Right cardiac atrium (tissue), 5 donors: ENCODE measurements at regions not wholly inside any gene's neighbourhood (a gene's known extent, or its start where the extent isn't known, plus 50 kb on each side); places are given as distances from the start of the nearest gene placed in this dataset.

ENCODE experiments used
- ATAC-seq, 2 donors: fragments of 200-7000 bp; cut with Tn5 transposase; one replicate each; pipeline versions ENCODE4 v1.8.0 to v1.9.1; 2020; ENCODE audit warnings: moderate library complexity in 2 of 2, mild to moderate bottlenecking in 1 of 2
- DNase-seq, 3 donors: peaks; one replicate each; pipeline ENCODE4 v3.0.0-alpha.2; 2020
- H3K27ac ChIP-seq: one replicate; pipeline ENCODE4 v1.5.1; 2013; ENCODE audit warnings: mild to moderate bottlenecking, low read length, control low read depth, moderate library complexity
- H3K27me3 ChIP-seq: one replicate; pipeline ENCODE4 v1.6.1; 2013; ENCODE audit not compliant: control insufficient read depth, insufficient read depth
- H3K4me1 ChIP-seq: one replicate; pipeline ENCODE4 v1.6.1; 2013; ENCODE audit warnings: low read length; ENCODE audit not compliant: control insufficient read depth, insufficient read depth
- H3K4me3 ChIP-seq: one replicate; pipeline ENCODE4 v1.5.1; 2013; ENCODE audit warnings: low read length, control low read depth
- H3K9me3 ChIP-seq: one replicate; pipeline ENCODE4 v1.6.1; 2013; ENCODE audit warnings: low read length; ENCODE audit not compliant: control insufficient read depth
- WGBS: extraction: QIAGEN DNeasy Blood & Tissue Kit; methylation state at CpG from one replicate; pipeline ENCODE4 v1.1.7; 2013; 5-methylcytosine and 5-hydroxymethylcytosine counted together
- intact Hi-C, 4 donors: fragments of 100-400 bp; cut with DNase I; formaldehyde crosslinking; loops; one replicate each; pipeline versions ENCODE4 v1.11.0 to v1.14.0; 2022 to 2023
- donor health status: healthy with polysubstance abuse.
- donor health status: DM: no; HTN: yes; CAD: no.
- donor health status: DM: no; HTN: no; CAD: no.
- donor health status: DM: no; HTN: yes; CAD: no; lungs with severe emphysema.
- donor health status: DM: yes; HTN: yes; CAD: no.

GRCh38 chr1:67888216-67889106, 55.2 kb upstream of the GNG12 start:
- H3K4me1 ChIP-seq = no peaks in the 10 kb centered on the region
- no peak for ATAC-seq
- H3K27ac ChIP-seq = no peak overlapping the region
- no peak overlapping the region for H3K4me3 ChIP-seq
- H3K9me3 ChIP-seq = no peaks in the 10 kb centered on the region
- WGBS = 61% methylated on average over 6 of the region's 6 CpGs
- intact Hi-C loops = no loop called here
- H3K27me3 ChIP-seq = no peaks in the 10 kb centered on the region
- no peak for DNase-seq

DNA sequence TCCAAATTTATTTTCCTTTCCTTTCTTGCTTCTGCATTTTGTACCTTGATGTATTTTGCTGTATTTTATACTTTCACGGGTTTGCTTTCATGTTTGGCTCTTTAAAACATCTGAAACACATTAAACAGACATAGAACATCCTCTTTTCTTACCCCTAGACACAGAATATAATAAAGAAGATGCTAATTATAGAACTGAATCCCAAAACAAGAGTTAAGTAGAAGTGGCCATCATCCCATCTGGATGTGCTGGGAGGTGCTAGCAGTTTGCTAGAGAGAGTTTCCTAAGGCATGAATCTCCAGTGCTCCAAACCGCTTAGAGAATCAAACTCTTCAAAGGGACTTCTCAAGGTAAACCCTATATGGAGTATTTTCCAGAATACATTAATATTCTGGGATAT, 53.9 kb upstream of the GNG12 start:
- WGBS = 81% methylated on average over 2 of the region's 2 CpGs
- no peak overlapping the region for H3K4me3 ChIP-seq
- intact Hi-C loops = no loop called here
- ATAC-seq (no peak), DNase-seq (no peak)
- no peak overlapping the region for H3K27ac ChIP-seq
- no peaks in the 10 kb centered on the region for H3K9me3 ChIP-seq
- H3K4me1 ChIP-seq = no peaks in the 10 kb centered on the region
- H3K27me3 ChIP-seq = no peaks in the 10 kb centered on the region

GRCh38 chr1:67886076-67886475, 52.8 kb upstream of the GNG12 start:
- Histone ChIP-seq H3K27me3 (no peaks in the 10 kb centered on the region), H3K4me3 (no peak overlapping the region), H3K9me3 (no peaks in the 10 kb centered on the region), H3K27ac (no peak overlapping the region), H3K4me1 (no peaks in the 10 kb centered on the region)
- no peak for DNase-seq
- no peak for ATAC-seq
- 83% methylated on average over 2 of the region's 2 CpGs for WGBS
- intact Hi-C loops = no loop called here

GRCh38 chr1:67883069-67883468, 49.8 kb upstream of the GNG12 start:
- no peaks in the 10 kb centered on the region for H3K9me3 ChIP-seq
- WGBS = 78% methylated on average over 2 of the region's 2 CpGs
- H3K4me1 ChIP-seq = no peaks in the 10 kb centered on the region
- DNase-seq (no peak), ATAC-seq (no peak)
- H3K27ac ChIP-seq = no peak overlapping the region
- H3K4me3 ChIP-seq = no peak overlapping the region
- H3K27me3 ChIP-seq = no peaks in the 10 kb centered on the region
- intact Hi-C loops = no loop called here
